NCI-H187 (cell line): ENCODE measurements at regions not wholly inside any gene's neighbourhood (a gene's known extent, or its start where the extent isn't known, plus 50 kb on each side); places are given as distances from the start of the nearest gene placed in this dataset.

Experiments
- DNase-seq, 2 experiments: peaks; one replicate each; lab custom pipeline; 2025; lab: John Stamatoyannopoulos, UW

GRCh38 chr12:102534899-102535298 lies 54.5 kb upstream of the IGF1 start:
- no peak for DNase-seq

GRCh38 chr12:102533483-102534215 lies 53.3 kb upstream of the IGF1 start:
- DNase-seq: no peak
